ENCODE measurements at regions not wholly inside any gene's neighbourhood (a gene's known extent, or its start where the extent isn't known, plus 50 kb on each side); places are given as distances from the start of the nearest gene placed in this dataset.

DNA sequence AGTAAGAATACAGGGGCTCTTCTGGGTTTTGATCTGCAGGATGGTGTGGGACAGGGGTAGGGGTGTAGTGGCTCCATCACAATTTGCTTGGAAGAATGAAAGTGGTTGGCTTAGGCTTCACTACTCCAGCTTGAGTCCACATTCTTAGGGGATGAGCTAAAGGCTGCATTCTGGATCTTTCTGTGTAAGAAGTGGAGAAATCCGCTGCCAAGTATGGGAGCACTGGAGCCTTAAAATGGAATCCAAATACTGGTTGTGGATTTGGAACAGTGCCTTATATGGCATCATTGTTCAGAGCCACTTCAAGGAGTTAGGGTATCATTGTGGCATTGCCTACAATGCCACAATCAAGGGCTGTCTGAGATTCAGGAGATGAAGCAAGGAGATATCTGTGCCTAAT lies 187.1 kb downstream of the LMO4 start:
- H3K4me3 ChIP-seq (replicated peaks; ENCODE audit: insufficient read depth, low read length), result no peak overlapping the region
- H3K27me3 ChIP-seq (ENCODE audit: insufficient read depth, poor library complexity, severe bottlenecking), result peaks cover 5% of the 10 kb centered on the region
- TF ChIP-seq GABPA (IDR thresholded peaks at IDR 0.05; ENCODE audit: low read depth) (no peak), POLR2AphosphoS5 (IDR thresholded peaks at IDR 0.05; ENCODE audit: low read depth) (no peak), SPI1 (IDR thresholded peaks at IDR 0.05; ENCODE audit: borderline replicate concordance, low read depth) (no peak)
- TF ChIP-seq, protein P1, sequence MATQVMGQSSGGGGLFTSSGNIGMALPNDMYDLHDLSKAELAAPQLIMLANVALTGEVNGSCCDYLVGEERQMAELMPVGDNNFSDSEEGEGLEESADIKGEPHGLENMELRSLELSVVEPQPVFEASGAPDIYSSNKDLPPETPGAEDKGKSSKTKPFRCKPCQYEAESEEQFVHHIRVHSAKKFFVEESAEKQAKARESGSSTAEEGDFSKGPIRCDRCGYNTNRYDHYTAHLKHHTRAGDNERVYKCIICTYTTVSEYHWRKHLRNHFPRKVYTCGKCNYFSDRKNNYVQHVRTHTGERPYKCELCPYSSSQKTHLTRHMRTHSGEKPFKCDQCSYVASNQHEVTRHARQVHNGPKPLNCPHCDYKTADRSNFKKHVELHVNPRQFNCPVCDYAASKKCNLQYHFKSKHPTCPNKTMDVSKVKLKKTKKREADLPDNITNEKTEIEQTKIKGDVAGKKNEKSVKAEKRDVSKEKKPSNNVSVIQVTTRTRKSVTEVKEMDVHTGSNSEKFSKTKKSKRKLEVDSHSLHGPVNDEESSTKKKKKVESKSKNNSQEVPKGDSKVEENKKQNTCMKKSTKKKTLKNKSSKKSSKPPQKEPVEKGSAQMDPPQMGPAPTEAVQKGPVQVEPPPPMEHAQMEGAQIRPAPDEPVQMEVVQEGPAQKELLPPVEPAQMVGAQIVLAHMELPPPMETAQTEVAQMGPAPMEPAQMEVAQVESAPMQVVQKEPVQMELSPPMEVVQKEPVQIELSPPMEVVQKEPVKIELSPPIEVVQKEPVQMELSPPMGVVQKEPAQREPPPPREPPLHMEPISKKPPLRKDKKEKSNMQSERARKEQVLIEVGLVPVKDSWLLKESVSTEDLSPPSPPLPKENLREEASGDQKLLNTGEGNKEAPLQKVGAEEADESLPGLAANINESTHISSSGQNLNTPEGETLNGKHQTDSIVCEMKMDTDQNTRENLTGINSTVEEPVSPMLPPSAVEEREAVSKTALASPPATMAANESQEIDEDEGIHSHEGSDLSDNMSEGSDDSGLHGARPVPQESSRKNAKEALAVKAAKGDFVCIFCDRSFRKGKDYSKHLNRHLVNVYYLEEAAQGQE (IDR thresholded peaks at IDR 0.05; ENCODE audit: insufficient replicate concordance, low read depth), result no peak
- TF ChIP-seq, protein P2, sequence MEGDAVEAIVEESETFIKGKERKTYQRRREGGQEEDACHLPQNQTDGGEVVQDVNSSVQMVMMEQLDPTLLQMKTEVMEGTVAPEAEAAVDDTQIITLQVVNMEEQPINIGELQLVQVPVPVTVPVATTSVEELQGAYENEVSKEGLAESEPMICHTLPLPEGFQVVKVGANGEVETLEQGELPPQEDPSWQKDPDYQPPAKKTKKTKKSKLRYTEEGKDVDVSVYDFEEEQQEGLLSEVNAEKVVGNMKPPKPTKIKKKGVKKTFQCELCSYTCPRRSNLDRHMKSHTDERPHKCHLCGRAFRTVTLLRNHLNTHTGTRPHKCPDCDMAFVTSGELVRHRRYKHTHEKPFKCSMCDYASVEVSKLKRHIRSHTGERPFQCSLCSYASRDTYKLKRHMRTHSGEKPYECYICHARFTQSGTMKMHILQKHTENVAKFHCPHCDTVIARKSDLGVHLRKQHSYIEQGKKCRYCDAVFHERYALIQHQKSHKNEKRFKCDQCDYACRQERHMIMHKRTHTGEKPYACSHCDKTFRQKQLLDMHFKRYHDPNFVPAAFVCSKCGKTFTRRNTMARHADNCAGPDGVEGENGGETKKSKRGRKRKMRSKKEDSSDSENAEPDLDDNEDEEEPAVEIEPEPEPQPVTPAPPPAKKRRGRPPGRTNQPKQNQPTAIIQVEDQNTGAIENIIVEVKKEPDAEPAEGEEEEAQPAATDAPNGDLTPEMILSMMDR (IDR thresholded peaks at IDR 0.05; ENCODE audit: insufficient read depth, low read length), result no peak
- no peak overlapping the region for H3K27ac ChIP-seq (replicated peaks)
- DNase-seq (ENCODE audit: low read depth in 1 of 2, low spot score in 1 of 2), result no peak

DNA sequence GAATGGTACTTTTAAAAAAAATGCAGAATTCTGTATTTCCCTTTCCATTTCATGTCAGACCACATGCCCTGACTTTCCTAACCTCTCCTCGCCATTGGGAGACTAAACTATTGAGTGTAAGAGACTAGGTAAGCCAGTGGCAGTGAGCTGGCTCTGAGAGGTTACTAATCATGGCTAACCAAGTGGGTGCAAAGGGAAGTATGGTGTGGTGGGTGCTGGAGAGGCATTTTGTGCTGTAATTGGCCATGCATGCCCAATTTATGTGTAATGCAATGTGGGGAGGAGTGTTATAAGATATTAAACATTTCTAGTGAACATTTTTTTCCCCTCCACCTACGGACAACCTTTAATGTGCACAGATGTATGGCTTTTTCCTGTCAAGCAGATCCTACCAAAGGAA lies 190.1 kb downstream of the LMO4 start:
- DNase-seq (ENCODE audit: low read depth in 1 of 2, low spot score in 1 of 2), result no peak
- TF ChIP-seq, protein P2 (IDR thresholded peaks at IDR 0.05; ENCODE audit: insufficient read depth, low read length), result no peak
- TF ChIP-seq, protein P1 (IDR thresholded peaks at IDR 0.05; ENCODE audit: insufficient replicate concordance, low read depth), result no peak
- TF ChIP-seq GABPA (IDR thresholded peaks at IDR 0.05; ENCODE audit: low read depth) (no peak), POLR2AphosphoS5 (IDR thresholded peaks at IDR 0.05; ENCODE audit: low read depth) (no peak), SPI1 (IDR thresholded peaks at IDR 0.05; ENCODE audit: borderline replicate concordance, low read depth) (no peak)

DNA sequence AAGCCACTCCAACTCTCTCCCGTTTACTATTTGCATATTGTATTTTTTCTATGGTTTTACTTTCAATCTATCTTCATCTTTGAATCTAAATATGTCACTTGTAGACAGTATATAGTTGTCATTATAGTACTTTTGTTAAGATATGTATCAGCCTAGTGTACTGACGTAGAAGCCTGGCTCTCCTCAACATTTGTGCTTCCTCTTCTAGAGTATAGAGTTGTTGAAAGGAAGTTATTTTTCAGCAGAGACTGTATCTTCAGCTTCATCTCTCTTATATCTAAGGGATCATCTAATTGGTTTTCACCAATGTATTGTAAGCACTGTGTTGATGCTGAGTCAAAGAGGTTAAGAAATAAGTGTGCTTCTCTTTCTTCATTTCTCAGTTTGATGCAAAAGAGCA lies 192.8 kb downstream of the LMO4 start:
- no peak overlapping the region for H3K4me3 ChIP-seq (replicated peaks; ENCODE audit: insufficient read depth, low read length)
- no peak for DNase-seq (ENCODE audit: low read depth in 1 of 2, low spot score in 1 of 2)
- no peaks in the 10 kb centered on the region for H3K27me3 ChIP-seq (ENCODE audit: insufficient read depth, poor library complexity, severe bottlenecking)
- no peak for TF ChIP-seq GABPA (IDR thresholded peaks at IDR 0.05; ENCODE audit: low read depth)
- no peak for TF ChIP-seq POLR2AphosphoS5 (IDR thresholded peaks at IDR 0.05; ENCODE audit: low read depth)
- TF ChIP-seq, protein P2 (IDR thresholded peaks at IDR 0.05; ENCODE audit: insufficient read depth, low read length), result no peak
- TF ChIP-seq, protein P1 (IDR thresholded peaks at IDR 0.05; ENCODE audit: insufficient replicate concordance, low read depth), result no peak
- TF ChIP-seq SPI1 (IDR thresholded peaks at IDR 0.05; ENCODE audit: borderline replicate concordance, low read depth), result no peak
- no peak overlapping the region for H3K27ac ChIP-seq (replicated peaks)

More for the DNA sequence above, 190.1 kb downstream of the LMO4 start:
- Histone ChIP-seq H3K4me3 (replicated peaks; ENCODE audit: insufficient read depth, low read length) (no peak overlapping the region), H3K27ac (replicated peaks) (no peak overlapping the region), H3K27me3 (ENCODE audit: insufficient read depth, poor library complexity, severe bottlenecking) (peaks cover 2% of the 10 kb centered on the region)

All from HL-60 (cell line).